ENCODE measurements at regions not wholly inside any gene's neighbourhood (a gene's known extent, or its start where the extent isn't known, plus 50 kb on each side); places are given as distances from the start of the nearest gene placed in this dataset.

GRCh38 chr3:34008836-34009809, 210.7 kb downstream of the PDCD6IP start:
- Histone ChIP-seq H4K20me1 (ENCODE audit: control insufficient read depth, extremely low read depth, insufficient read depth, low read length) (no peaks in the 10 kb centered on the region), H3K4me2 (ENCODE audit: control insufficient read depth, extremely low read depth, insufficient read depth, low read depth, low read length) (no peak overlapping the region), H3K27ac (ENCODE audit: control insufficient read depth, insufficient read depth, low read length) (no peak overlapping the region), H3K79me2 (ENCODE audit: control insufficient read depth, insufficient read depth, low read length) (no peaks in the 10 kb centered on the region), H3K4me3 (ENCODE audit: control insufficient read depth in 2 of 3, extremely low read depth in 1 of 3, insufficient read depth in 2 of 3, low read depth in 1 of 3, low read length in 3 of 3) (no peak overlapping the region), H3K9me3 (ENCODE audit: control insufficient read depth, low read depth, low read length) (no peaks in the 10 kb centered on the region), H2AFZ (ENCODE audit: control insufficient read depth, low read length) (no peak overlapping the region), H3K4me1 (ENCODE audit: control insufficient read depth, extremely low read depth, insufficient read depth, low read length) (peaks cover 13% of the 10 kb centered on the region), H3K9ac (ENCODE audit: control insufficient read depth, extremely low read depth, insufficient read depth, low read length) (no peak overlapping the region), H3K27me3 (ENCODE audit: control insufficient read depth, extremely low read depth, insufficient read depth, low read length) (no peaks in the 10 kb centered on the region), H3K9me1 (ENCODE audit: control insufficient read depth, extremely low read depth, insufficient read depth, low read length) (no peaks in the 10 kb centered on the region), H3K36me3 (ENCODE audit: control insufficient read depth in 2 of 2, extremely low read depth in 1 of 2, insufficient read depth in 2 of 2, low read length in 2 of 2) (no peaks in the 10 kb centered on the region)
- dilution Hi-C loops (cut with MboI; ENCODE audit: extremely low pct_ligation_motif_present, low sequenced_read_pairs) = no loop called here
- no peak for FAIRE-seq
- TF ChIP-seq CTCF (optimal IDR thresholded peaks at IDR 0.05 in 1 of 3, IDR thresholded peaks at IDR 0.05 in 1 of 3, conservative IDR thresholded peaks at IDR 0.05 in 1 of 3; ENCODE audit: extremely low read depth in 1 of 3, insufficient read depth in 2 of 3, low read length in 3 of 3) (no peak), EZH2 (IDR thresholded peaks at IDR 0.05; ENCODE audit: low read length) (no peak)
- no peak for DNase-seq (ENCODE audit: low read depth, low spot score)

GRCh38 chr3:34011171-34012101, 213.0 kb downstream of the PDCD6IP start:
- Histone ChIP-seq H3K4me1 (ENCODE audit: control insufficient read depth, extremely low read depth, insufficient read depth, low read length) (peaks cover 13% of the 10 kb centered on the region), H3K27me3 (ENCODE audit: control insufficient read depth, extremely low read depth, insufficient read depth, low read length) (no peaks in the 10 kb centered on the region), H3K79me2 (ENCODE audit: control insufficient read depth, insufficient read depth, low read length) (no peaks in the 10 kb centered on the region), H3K9ac (ENCODE audit: control insufficient read depth, extremely low read depth, insufficient read depth, low read length) (no peak overlapping the region), H4K20me1 (ENCODE audit: control insufficient read depth, extremely low read depth, insufficient read depth, low read length) (no peaks in the 10 kb centered on the region), H3K36me3 (ENCODE audit: control insufficient read depth in 2 of 2, extremely low read depth in 1 of 2, insufficient read depth in 2 of 2, low read length in 2 of 2) (no peaks in the 10 kb centered on the region), H3K4me3 (ENCODE audit: control insufficient read depth in 2 of 3, extremely low read depth in 1 of 3, insufficient read depth in 2 of 3, low read depth in 1 of 3, low read length in 3 of 3) (no peak overlapping the region), H3K4me2 (ENCODE audit: control insufficient read depth, extremely low read depth, insufficient read depth, low read depth, low read length) (no peak overlapping the region), H2AFZ (ENCODE audit: control insufficient read depth, low read length) (no peak overlapping the region), H3K9me1 (ENCODE audit: control insufficient read depth, extremely low read depth, insufficient read depth, low read length) (no peaks in the 10 kb centered on the region), H3K27ac (ENCODE audit: control insufficient read depth, insufficient read depth, low read length) (no peak overlapping the region), H3K9me3 (ENCODE audit: control insufficient read depth, low read depth, low read length) (no peaks in the 10 kb centered on the region)
- TF ChIP-seq CTCF (optimal IDR thresholded peaks at IDR 0.05 in 1 of 3, IDR thresholded peaks at IDR 0.05 in 1 of 3, conservative IDR thresholded peaks at IDR 0.05 in 1 of 3; ENCODE audit: extremely low read depth in 1 of 3, insufficient read depth in 2 of 3, low read length in 3 of 3) (peak in 2 of 3 experiments; percentile 9 to 38), EZH2 (IDR thresholded peaks at IDR 0.05; ENCODE audit: low read length) (no peak)
- FAIRE-seq (no peak), DNase-seq (ENCODE audit: low read depth, low spot score) (no peak)
- dilution Hi-C loops (cut with MboI; ENCODE audit: extremely low pct_ligation_motif_present, low sequenced_read_pairs) = no loop called here

All from keratinocyte (primary cell).